ENCODE measurements at regions not wholly inside any gene's neighbourhood (a gene's known extent, or its start where the extent isn't known, plus 50 kb on each side); places are given as distances from the start of the nearest gene placed in this dataset.

GRCh38 chr17:70290770-70291169 is 121.4 kb downstream of the KCNJ2 start:
- TF ChIP-seq POLR2A (IDR thresholded peaks at IDR 0.05) (no peak), CTCF (IDR thresholded peaks at IDR 0.05) (no peak)
